Chondrocyte (in vitro differentiated cells): ENCODE measurements at regions not wholly inside any gene's neighbourhood (a gene's known extent, or its start where the extent isn't known, plus 50 kb on each side); places are given as distances from the start of the nearest gene placed in this dataset.

Experiments
- DNase-seq: peaks from one replicate; pipeline ENCODE4 v3.0.0; 2021; ENCODE audit warnings: mixed read lengths, low spot score
- H3K27ac Mint-ChIP-seq: one replicate; pipeline ENCODE4 v1.8.0; 2021; ENCODE audit warnings: mild to moderate bottlenecking, moderate library complexity, mixed read lengths; ENCODE audit not compliant: unreplicated experiment
- H3K27me3 Mint-ChIP-seq: 2 replicates; pipeline ENCODE4 v1.8.0; 2021; ENCODE audit warnings: low read depth, mixed read lengths
- H3K36me3 Mint-ChIP-seq: 2 replicates; pipeline ENCODE4 v1.8.0; 2021; ENCODE audit warnings: low read depth, mixed read lengths
- H3K4me1 Mint-ChIP-seq: 2 replicates; pipeline ENCODE4 v1.8.0; 2021; ENCODE audit warnings: low read depth, mild to moderate bottlenecking, mixed read lengths
- H3K4me3 Mint-ChIP-seq: one replicate; pipeline ENCODE4 v1.8.0; 2021; ENCODE audit warnings: mild to moderate bottlenecking, moderate library complexity, mixed read lengths; ENCODE audit not compliant: unreplicated experiment
- H3K9me3 Mint-ChIP-seq: 2 replicates; pipeline ENCODE4 v1.8.0; 2021; ENCODE audit warnings: low read depth, mixed read lengths
- CTCF ChIP-seq: fragments of 200-600 bp; sonication (generic); IDR thresholded peaks from 2 replicates; pipeline ENCODE4 v1.5.0; 2021; ENCODE audit warnings: antibody characterized with exemption, mild to moderate bottlenecking, moderate library complexity

- peaks cover 5% of the 10 kb centered on the region for H3K27me3 Mint-ChIP-seq
- H3K9me3 Mint-ChIP-seq = peaks cover 2% of the 10 kb centered on the region
- no peaks in the 10 kb centered on the region for H3K36me3 Mint-ChIP-seq
- H3K4me1 Mint-ChIP-seq = no peaks in the 10 kb centered on the region
- H3K4me3 Mint-ChIP-seq = no peak overlapping the region
- no peak for DNase-seq
- H3K27ac Mint-ChIP-seq = no peak overlapping the region
- no peak for TF ChIP-seq CTCF
These were observed 243.7 kb upstream of the SP8 start for GRCh38 chr7:21030237-21030871.

GRCh38 chr7:21041252-21041651 lies 254.6 kb upstream of the SP8 start:
- Mint-ChIP-seq H3K27me3 (no peaks in the 10 kb centered on the region), H3K4me1 (no peaks in the 10 kb centered on the region), H3K27ac (no peak overlapping the region), H3K9me3 (peaks cover 23% of the 10 kb centered on the region), H3K4me3 (no peak overlapping the region), H3K36me3 (no peaks in the 10 kb centered on the region)
- TF ChIP-seq CTCF = no peak
- no peak for DNase-seq

- Mint-ChIP-seq H3K9me3 (peaks cover 20% of the 10 kb centered on the region), H3K27me3 (no peaks in the 10 kb centered on the region), H3K4me3 (no peak overlapping the region), H3K4me1 (no peaks in the 10 kb centered on the region), H3K27ac (no peak overlapping the region), H3K36me3 (no peaks in the 10 kb centered on the region)
- no peak for TF ChIP-seq CTCF
- no peak for DNase-seq
These were observed 255.0 kb upstream of the SP8 start for GRCh38 chr7:21041666-21042065.

GRCh38 chr7:21044384-21044783 lies 257.7 kb upstream of the SP8 start:
- DNase-seq = no peak
- Mint-ChIP-seq H3K27me3 (no peaks in the 10 kb centered on the region), H3K4me1 (no peaks in the 10 kb centered on the region), H3K27ac (no peak overlapping the region), H3K9me3 (peaks cover 2% of the 10 kb centered on the region), H3K4me3 (no peak overlapping the region), H3K36me3 (no peaks in the 10 kb centered on the region)
- no peak for TF ChIP-seq CTCF

GRCh38 chr7:21044913-21045568 lies 258.4 kb upstream of the SP8 start:
- Mint-ChIP-seq H3K27me3 (no peaks in the 10 kb centered on the region), H3K27ac (no peak overlapping the region), H3K4me3 (no peak overlapping the region), H3K36me3 (no peaks in the 10 kb centered on the region), H3K4me1 (no peaks in the 10 kb centered on the region), H3K9me3 (no peaks in the 10 kb centered on the region)
- DNase-seq = no peak
- TF ChIP-seq CTCF = no peak
